Neural cell (in vitro differentiated cells): ENCODE measurements at regions not wholly inside any gene's neighbourhood (a gene's known extent, or its start where the extent isn't known, plus 50 kb on each side); places are given as distances from the start of the nearest gene placed in this dataset.

Experiments used
- CTCF ChIP-seq: fragments of 450-650 bp; IDR thresholded peaks from 2 replicates; pipeline ENCODE4 v1.5.1; 2014; ENCODE audit warnings: antibody characterized with exemption, mild to moderate bottlenecking, moderate library complexity; ENCODE audit not compliant: poor library complexity, severe bottlenecking
- MXI1 ChIP-seq: fragments of 450-650 bp; conservative IDR thresholded peaks from 2 replicates; pipeline ENCODE4 v1.6.1; 2014; ENCODE audit warnings: antibody characterized with exemption, mild to moderate bottlenecking; ENCODE audit not compliant: poor library complexity, severe bottlenecking
- POLR2AphosphoS5 ChIP-seq: IDR thresholded peaks from 2 replicates; pipeline ENCODE4 v1.6.1; 2012
- TAF1 ChIP-seq: IDR thresholded peaks from 2 replicates; pipeline ENCODE4 v1.6.1; 2012; ENCODE audit warnings: low read depth
- TF ChIP-seq, protein P1 (sequence below): IDR thresholded peaks from 2 replicates; pipeline ENCODE4 v1.6.1; 2012; ENCODE audit warnings: borderline replicate concordance

GRCh38 chr18:39134255-39134654 lies 1568.7 kb upstream of the CELF4 start:
- no peak for TF ChIP-seq POLR2AphosphoS5
- no peak for TF ChIP-seq CTCF
- TF ChIP-seq MXI1, result no peak
- TF ChIP-seq TAF1, result no peak
- TF ChIP-seq, protein P1, sequence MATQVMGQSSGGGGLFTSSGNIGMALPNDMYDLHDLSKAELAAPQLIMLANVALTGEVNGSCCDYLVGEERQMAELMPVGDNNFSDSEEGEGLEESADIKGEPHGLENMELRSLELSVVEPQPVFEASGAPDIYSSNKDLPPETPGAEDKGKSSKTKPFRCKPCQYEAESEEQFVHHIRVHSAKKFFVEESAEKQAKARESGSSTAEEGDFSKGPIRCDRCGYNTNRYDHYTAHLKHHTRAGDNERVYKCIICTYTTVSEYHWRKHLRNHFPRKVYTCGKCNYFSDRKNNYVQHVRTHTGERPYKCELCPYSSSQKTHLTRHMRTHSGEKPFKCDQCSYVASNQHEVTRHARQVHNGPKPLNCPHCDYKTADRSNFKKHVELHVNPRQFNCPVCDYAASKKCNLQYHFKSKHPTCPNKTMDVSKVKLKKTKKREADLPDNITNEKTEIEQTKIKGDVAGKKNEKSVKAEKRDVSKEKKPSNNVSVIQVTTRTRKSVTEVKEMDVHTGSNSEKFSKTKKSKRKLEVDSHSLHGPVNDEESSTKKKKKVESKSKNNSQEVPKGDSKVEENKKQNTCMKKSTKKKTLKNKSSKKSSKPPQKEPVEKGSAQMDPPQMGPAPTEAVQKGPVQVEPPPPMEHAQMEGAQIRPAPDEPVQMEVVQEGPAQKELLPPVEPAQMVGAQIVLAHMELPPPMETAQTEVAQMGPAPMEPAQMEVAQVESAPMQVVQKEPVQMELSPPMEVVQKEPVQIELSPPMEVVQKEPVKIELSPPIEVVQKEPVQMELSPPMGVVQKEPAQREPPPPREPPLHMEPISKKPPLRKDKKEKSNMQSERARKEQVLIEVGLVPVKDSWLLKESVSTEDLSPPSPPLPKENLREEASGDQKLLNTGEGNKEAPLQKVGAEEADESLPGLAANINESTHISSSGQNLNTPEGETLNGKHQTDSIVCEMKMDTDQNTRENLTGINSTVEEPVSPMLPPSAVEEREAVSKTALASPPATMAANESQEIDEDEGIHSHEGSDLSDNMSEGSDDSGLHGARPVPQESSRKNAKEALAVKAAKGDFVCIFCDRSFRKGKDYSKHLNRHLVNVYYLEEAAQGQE, result no peak
